Esophagus muscularis mucosa (tissue), 4 donors: ENCODE measurements at regions not wholly inside any gene's neighbourhood (a gene's known extent, or its start where the extent isn't known, plus 50 kb on each side); places are given as distances from the start of the nearest gene placed in this dataset.

Source experiments
- EP300 ChIP-seq: sonication (generic); formaldehyde crosslinking; IDR thresholded peaks from one replicate; pipeline ENCODE4 v1.6.1; 2017; ENCODE audit warnings: antibody characterized with exemption
- POLR2A ChIP-seq: fragments of 450-650 bp; IDR thresholded peaks from one replicate; pipeline ENCODE4 v1.6.1; 2017; ENCODE audit warnings: antibody characterized with exemption, moderate library complexity, mild to moderate bottlenecking, low read depth
- POLR2AphosphoS5 ChIP-seq, 2 donors: sonication (generic); formaldehyde crosslinking; IDR thresholded peaks; one replicate each; pipeline ENCODE4 v1.6.1; 2017; ENCODE audit warnings: antibody characterized with exemption in 2 of 2
- TF ChIP-seq, protein P1 (sequence below), 3 experiments: fragments of 200-600 bp in 2 of 3; fragments of 450-650 bp in 1 of 3; sonication (generic) in 2 of 3; IDR thresholded peaks; one replicate each; pipeline ENCODE4 v1.5.1; 2017 to 2019; ENCODE audit warnings: antibody characterized with exemption in 3 of 3, mild to moderate bottlenecking in 2 of 3, moderate library complexity in 1 of 3

DNA sequence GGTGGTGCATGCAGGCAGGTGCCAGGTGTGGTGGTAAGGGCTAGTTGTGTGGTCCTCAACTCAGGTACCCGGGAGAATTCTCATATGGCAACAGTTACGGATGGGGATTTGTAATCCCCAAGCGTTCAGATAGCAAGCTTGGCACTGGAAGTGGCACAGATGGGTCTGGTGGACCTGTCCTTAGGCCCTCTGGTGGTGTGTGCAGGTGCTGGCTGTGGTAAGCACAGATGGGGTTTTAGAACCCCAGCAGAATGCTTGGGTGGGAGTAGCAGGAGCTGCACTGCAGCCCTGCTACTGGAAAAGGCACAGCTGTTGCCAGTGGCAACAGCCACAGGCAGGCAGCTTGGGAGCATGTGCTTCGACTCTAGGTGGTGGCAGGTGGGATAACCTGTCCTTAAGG, 948.2 kb upstream of the FAM98A start:
- TF ChIP-seq POLR2A = no peak
- TF ChIP-seq, protein P1, sequence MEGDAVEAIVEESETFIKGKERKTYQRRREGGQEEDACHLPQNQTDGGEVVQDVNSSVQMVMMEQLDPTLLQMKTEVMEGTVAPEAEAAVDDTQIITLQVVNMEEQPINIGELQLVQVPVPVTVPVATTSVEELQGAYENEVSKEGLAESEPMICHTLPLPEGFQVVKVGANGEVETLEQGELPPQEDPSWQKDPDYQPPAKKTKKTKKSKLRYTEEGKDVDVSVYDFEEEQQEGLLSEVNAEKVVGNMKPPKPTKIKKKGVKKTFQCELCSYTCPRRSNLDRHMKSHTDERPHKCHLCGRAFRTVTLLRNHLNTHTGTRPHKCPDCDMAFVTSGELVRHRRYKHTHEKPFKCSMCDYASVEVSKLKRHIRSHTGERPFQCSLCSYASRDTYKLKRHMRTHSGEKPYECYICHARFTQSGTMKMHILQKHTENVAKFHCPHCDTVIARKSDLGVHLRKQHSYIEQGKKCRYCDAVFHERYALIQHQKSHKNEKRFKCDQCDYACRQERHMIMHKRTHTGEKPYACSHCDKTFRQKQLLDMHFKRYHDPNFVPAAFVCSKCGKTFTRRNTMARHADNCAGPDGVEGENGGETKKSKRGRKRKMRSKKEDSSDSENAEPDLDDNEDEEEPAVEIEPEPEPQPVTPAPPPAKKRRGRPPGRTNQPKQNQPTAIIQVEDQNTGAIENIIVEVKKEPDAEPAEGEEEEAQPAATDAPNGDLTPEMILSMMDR (IDR thresholded peaks at IDR 0.05) = no peak
- TF ChIP-seq POLR2AphosphoS5 (IDR thresholded peaks at IDR 0.05) = no peak
- TF ChIP-seq EP300 = no peak
